ENCODE measurements at regions not wholly inside any gene's neighbourhood (a gene's known extent, or its start where the extent isn't known, plus 50 kb on each side); places are given as distances from the start of the nearest gene placed in this dataset.

DNA sequence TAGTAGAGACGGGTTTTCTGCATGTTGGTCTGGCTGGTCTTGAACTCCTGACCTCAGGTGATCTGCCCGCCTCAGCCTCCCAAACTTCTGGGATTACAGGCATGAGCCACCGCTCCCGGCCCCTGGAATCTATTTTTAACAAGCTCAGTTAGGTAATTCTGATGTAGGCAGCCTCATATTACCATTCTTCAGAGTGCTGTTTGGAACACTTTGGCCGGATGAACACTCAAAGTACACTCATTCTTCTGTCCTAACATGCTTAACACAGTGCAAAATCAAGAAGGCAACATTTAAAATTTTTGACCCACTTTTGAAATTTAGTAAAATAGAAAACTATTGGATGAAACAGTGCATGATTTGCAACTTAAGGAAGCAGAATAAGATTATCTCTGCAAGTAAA is 586.7 kb upstream of the CHORDC1 start:
- TF ChIP-seq, protein P1, sequence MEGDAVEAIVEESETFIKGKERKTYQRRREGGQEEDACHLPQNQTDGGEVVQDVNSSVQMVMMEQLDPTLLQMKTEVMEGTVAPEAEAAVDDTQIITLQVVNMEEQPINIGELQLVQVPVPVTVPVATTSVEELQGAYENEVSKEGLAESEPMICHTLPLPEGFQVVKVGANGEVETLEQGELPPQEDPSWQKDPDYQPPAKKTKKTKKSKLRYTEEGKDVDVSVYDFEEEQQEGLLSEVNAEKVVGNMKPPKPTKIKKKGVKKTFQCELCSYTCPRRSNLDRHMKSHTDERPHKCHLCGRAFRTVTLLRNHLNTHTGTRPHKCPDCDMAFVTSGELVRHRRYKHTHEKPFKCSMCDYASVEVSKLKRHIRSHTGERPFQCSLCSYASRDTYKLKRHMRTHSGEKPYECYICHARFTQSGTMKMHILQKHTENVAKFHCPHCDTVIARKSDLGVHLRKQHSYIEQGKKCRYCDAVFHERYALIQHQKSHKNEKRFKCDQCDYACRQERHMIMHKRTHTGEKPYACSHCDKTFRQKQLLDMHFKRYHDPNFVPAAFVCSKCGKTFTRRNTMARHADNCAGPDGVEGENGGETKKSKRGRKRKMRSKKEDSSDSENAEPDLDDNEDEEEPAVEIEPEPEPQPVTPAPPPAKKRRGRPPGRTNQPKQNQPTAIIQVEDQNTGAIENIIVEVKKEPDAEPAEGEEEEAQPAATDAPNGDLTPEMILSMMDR (IDR thresholded peaks at IDR 0.05; ENCODE audit: low read depth, low read length), result no peak
- TF ChIP-seq EZH2phosphoT487 (IDR thresholded peaks at IDR 0.05; ENCODE audit: low read depth), result no peak
